NCI-H2171 (cell line): ENCODE measurements at regions not wholly inside any gene's neighbourhood (a gene's known extent, or its start where the extent isn't known, plus 50 kb on each side); places are given as distances from the start of the nearest gene placed in this dataset.
"Not testable (repeated sequence)": the region's sequence is repeated elsewhere in the genome, so short reads cannot be mapped to it uniquely, and the experiment has no call there.

Experiments used
- DNase-seq: peaks from one replicate; lab custom pipeline; 2025; lab: John Stamatoyannopoulos, UW

- no peak for DNase-seq
These were observed 60.5 kb upstream of the PITX1 start for GRCh38 chr5:135094339-135095051.

- not testable (repeated sequence) for DNase-seq
These were observed 59.5 kb upstream of the PITX1 start for GRCh38 chr5:135093483-135093882.

- no peak for DNase-seq
These were observed 58.4 kb upstream of the PITX1 start for GRCh38 chr5:135092476-135092875.

- DNase-seq: no peak
These were observed 57.3 kb upstream of the PITX1 start for GRCh38 chr5:135091286-135091685.

DNA sequence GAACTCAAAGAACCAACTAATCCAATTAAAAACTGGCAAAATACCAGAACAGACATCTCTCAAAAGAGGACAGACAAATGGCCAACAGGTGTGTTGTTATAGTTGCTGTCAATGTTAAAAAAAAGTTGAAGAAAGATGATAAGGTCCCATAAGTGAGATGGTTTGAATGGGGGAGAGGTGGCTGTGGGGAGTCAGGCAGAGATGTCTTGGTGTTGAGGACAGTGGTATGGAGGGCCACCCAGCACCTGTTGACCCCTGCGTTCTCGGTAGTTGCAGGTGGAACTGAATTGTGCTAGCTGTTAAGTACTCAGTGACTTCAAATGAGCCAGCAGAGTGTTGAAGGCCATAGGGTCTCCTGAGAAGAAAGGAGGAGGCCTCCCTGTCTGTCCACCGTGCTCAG is 55.9 kb upstream of the PITX1 start:
- DNase-seq: no peak

GRCh38 chr5:135088911-135089310 is 54.9 kb upstream of the PITX1 start:
- no peak for DNase-seq

- no peak for DNase-seq
These were observed 53.9 kb upstream of the PITX1 start for GRCh38 chr5:135087950-135088349.

DNA sequence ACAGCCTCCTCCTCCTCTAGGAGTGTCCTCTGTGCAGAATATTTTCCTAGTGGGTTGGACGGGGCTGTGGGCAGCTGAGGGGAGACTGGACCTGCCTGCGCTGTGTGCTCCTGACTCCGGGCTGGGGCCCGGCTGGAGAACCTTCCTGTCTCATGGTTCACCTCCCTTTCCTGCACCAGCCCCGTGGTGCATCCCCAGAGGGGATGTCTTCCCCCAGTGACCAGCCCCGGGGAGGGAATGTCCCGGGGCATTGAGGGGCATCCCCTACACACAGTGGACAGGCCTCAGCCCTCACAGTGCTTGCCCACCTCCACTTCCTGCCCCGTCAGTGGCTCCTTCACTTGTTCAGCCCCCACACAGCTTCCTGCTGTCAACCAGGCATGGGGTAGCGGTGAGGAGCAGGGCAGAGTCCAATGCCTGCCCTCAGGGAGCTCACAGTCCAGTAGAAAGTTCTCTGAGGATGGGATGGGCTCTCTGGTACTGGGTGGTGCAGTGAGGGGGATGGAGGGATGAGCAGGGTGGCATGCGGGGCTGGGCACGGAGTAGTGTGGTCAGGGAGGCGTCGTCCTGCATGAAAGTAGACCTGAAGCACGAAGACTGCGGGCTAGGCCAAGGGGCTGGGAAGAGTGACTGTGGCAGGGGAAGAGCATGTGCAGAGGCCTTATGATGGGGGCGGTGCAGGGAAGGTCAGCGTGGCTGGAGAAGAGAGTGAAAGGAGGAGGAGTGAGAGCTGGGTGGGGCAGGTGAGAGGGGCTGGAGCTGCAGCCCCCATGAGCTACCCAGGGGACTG is 52.1 kb upstream of the PITX1 start:
- no peak for DNase-seq

DNA sequence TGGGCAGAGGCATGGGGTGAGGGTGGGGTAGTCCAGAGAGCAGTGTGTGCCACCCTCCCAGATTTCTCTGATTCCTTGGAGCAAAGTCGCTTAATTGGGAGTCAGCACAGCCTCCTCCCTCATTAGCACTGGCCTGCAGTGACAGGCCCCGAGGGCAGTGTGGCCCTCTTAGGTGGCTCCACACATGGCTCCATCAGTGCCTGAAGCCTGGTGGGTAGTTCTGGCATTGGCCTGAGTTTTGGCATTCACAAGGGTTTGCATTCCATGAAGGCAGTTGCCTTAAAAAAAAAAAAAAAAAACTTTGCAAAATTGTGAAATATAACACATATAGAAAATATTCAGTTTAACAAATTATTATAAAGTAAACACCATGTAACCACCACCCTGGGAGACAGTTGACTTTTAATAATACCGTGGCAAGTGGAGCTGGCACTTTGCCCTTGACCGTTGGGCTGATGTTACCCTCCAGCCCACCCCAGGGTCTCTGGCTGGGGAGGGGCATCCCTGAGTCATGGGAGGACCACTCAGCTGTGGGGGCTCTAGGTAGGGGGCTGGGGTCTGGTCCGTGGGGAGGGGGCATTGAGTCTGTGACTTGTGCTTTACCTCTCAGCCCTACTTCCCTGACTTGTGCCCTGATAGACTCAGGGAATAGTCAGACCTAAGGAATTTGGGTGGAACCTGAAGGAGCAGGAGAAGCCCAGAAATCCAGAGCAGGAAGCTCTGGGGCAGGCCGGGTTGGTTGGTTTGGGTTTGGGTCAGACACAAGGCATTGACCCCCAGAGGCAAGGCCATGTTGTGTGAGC is 51.3 kb upstream of the PITX1 start:
- no peak for DNase-seq
